DND-41 (cell line): ENCODE measurements at regions not wholly inside any gene's neighbourhood (a gene's known extent, or its start where the extent isn't known, plus 50 kb on each side); places are given as distances from the start of the nearest gene placed in this dataset.

Source experiments
- ATAC-seq: fragments of 200-7000 bp; cut with Tn5 transposase; 3 replicates; pipeline ENCODE4 v1.9.1; 2021; ENCODE audit warnings: low read depth; ENCODE audit not compliant: insufficient read depth
- DNase-seq: peaks from one replicate; pipeline ENCODE4 v3.0.0-alpha.2; 2020
- H2AFZ ChIP-seq: 2 replicates; pipeline ENCODE4 v1.6.0; 2012; ENCODE audit warnings: low read depth, low read length
- H3K27ac ChIP-seq: 2 replicates; pipeline ENCODE4 v1.5.1; 2012; ENCODE audit warnings: low read length, inconsistent platforms
- H3K27me3 ChIP-seq: fragments of 200-600 bp; sonication (generic); 2 replicates; pipeline ENCODE4 v1.6.0; 2012; ENCODE audit warnings: low read length, mild to moderate bottlenecking, inconsistent platforms; ENCODE audit not compliant: insufficient read depth, poor library complexity
- H3K36me3 ChIP-seq: 2 replicates; pipeline ENCODE4 v1.5.1; 2012; ENCODE audit warnings: low read length, inconsistent platforms; ENCODE audit not compliant: insufficient read depth
- H3K4me1 ChIP-seq: 2 replicates; pipeline ENCODE4 v1.5.1; 2012; ENCODE audit warnings: mild to moderate bottlenecking, low read length; ENCODE audit not compliant: insufficient read depth
- H3K4me2 ChIP-seq: 2 replicates; pipeline ENCODE4 v1.6.0; 2012; ENCODE audit warnings: mild to moderate bottlenecking, moderate library complexity, low read length, inconsistent platforms; ENCODE audit not compliant: insufficient read depth
- H3K4me3 ChIP-seq, 2 experiments: fragments of 200-600 bp in 1 of 2; shearing (Covaris generic) in 1 of 2; 2 replicates each; pipeline ENCODE4 v1.5.1; 2012 to 2016; ENCODE audit warnings: inconsistent platforms in 2 of 2, low read length in 2 of 2, mild to moderate bottlenecking in 2 of 2, low read depth in 1 of 2, moderate library complexity in 1 of 2
- H3K79me2 ChIP-seq: 2 replicates; pipeline ENCODE4 v1.6.0; 2012; ENCODE audit warnings: low read length, inconsistent platforms; ENCODE audit not compliant: insufficient read depth
- H3K9ac ChIP-seq: 2 replicates; pipeline ENCODE4 v1.6.0; 2012; ENCODE audit warnings: low read depth, mild to moderate bottlenecking, inconsistent platforms, low read length, moderate library complexity
- H3K9me3 ChIP-seq: 2 replicates; pipeline ENCODE4 v1.5.1; 2012; ENCODE audit warnings: low read length, moderate library complexity, mild to moderate bottlenecking, inconsistent platforms; ENCODE audit not compliant: insufficient read depth, severe bottlenecking
- H4K20me1 ChIP-seq: 2 replicates; pipeline ENCODE4 v1.6.0; 2012; ENCODE audit warnings: low read length; ENCODE audit not compliant: insufficient read depth
- CTCF ChIP-seq: IDR thresholded peaks from 2 replicates; pipeline ENCODE4 v1.5.1; 2012; ENCODE audit warnings: borderline replicate concordance, low read length, moderate library complexity, mild to moderate bottlenecking; ENCODE audit not compliant: poor library complexity, severe bottlenecking; ENCODE audit errors: extremely low read depth
- EZH2 ChIP-seq: IDR thresholded peaks from 3 replicates; pipeline ENCODE4 v1.6.1; 2012; ENCODE audit warnings: borderline replicate concordance, low read depth, mild to moderate bottlenecking, moderate library complexity, low read length, inconsistent platforms; ENCODE audit not compliant: severe bottlenecking

GRCh38 chr15:70503798-70504298 lies 259.5 kb downstream of the UACA start:
- TF ChIP-seq CTCF (no peak), EZH2 (no peak)
- Histone ChIP-seq H3K27ac (no peak overlapping the region), H3K4me3 (no peak overlapping the region), H3K79me2 (no peaks in the 10 kb centered on the region), H3K9me3 (no peaks in the 10 kb centered on the region), H3K36me3 (no peaks in the 10 kb centered on the region), H3K4me2 (0 out of 2 replicates have a peak overlapping the region, but pooled peaks have one; percentile 16), H3K27me3 (peaks cover 8% of the 10 kb centered on the region), H4K20me1 (peaks cover 34% of the 10 kb centered on the region), H3K4me1 (peaks cover 20% of the 10 kb centered on the region), H2AFZ (no peak overlapping the region), H3K9ac (no peak overlapping the region)
- ATAC-seq (peak; percentile 3; the same call in 1 of the 3 replicates), DNase-seq (no peak)

- Histone ChIP-seq H3K4me2 (no peak overlapping the region), H3K9ac (no peak overlapping the region), H3K4me1 (peaks cover 20% of the 10 kb centered on the region), H3K36me3 (no peaks in the 10 kb centered on the region), H2AFZ (no peak overlapping the region), H4K20me1 (peaks cover 36% of the 10 kb centered on the region), H3K27ac (no peak overlapping the region), H3K27me3 (peaks cover 8% of the 10 kb centered on the region), H3K9me3 (no peaks in the 10 kb centered on the region), H3K4me3 (no peak overlapping the region), H3K79me2 (no peaks in the 10 kb centered on the region)
- no peak for ATAC-seq
- TF ChIP-seq CTCF (no peak), EZH2 (no peak)
- no peak for DNase-seq
Measured at GRCh38 chr15:70503073-70503745, 260.1 kb downstream of the UACA start.

- no peak for ATAC-seq
- DNase-seq: no peak
- Histone ChIP-seq H2AFZ (no peak overlapping the region), H3K4me2 (no peak overlapping the region), H3K9me3 (no peaks in the 10 kb centered on the region), H3K4me1 (peaks cover 20% of the 10 kb centered on the region), H3K27ac (no peak overlapping the region), H4K20me1 (peaks cover 40% of the 10 kb centered on the region), H3K9ac (no peak overlapping the region), H3K36me3 (no peaks in the 10 kb centered on the region), H3K79me2 (no peaks in the 10 kb centered on the region), H3K4me3 (no peak overlapping the region), H3K27me3 (peaks cover 12% of the 10 kb centered on the region)
- TF ChIP-seq EZH2: no peak
Measured at GRCh38 chr15:70502529-70502928, 260.8 kb downstream of the UACA start.

GRCh38 chr15:70501849-70502248 lies 261.5 kb downstream of the UACA start:
- Histone ChIP-seq H3K4me1 (peaks cover 20% of the 10 kb centered on the region), H3K36me3 (no peaks in the 10 kb centered on the region), H4K20me1 (peaks cover 42% of the 10 kb centered on the region), H3K27me3 (peaks cover 13% of the 10 kb centered on the region), H3K9me3 (no peaks in the 10 kb centered on the region), H3K9ac (no peak overlapping the region), H2AFZ (no peak overlapping the region), H3K27ac (no peak overlapping the region), H3K79me2 (no peaks in the 10 kb centered on the region), H3K4me2 (no peak overlapping the region), H3K4me3 (no peak overlapping the region)
- TF ChIP-seq CTCF (no peak), EZH2 (no peak)
- no peak for ATAC-seq
- no peak for DNase-seq
